Ammon's horn (tissue), 1 donor: ENCODE measurements at regions not wholly inside any gene's neighbourhood (a gene's known extent, or its start where the extent isn't known, plus 50 kb on each side); places are given as distances from the start of the nearest gene placed in this dataset.
A peak's percentile ranks its signal among the peaks of the same experiment; 100 is the strongest.
"Not testable (repeated sequence)": the region's sequence is repeated elsewhere in the genome, so short reads cannot be mapped to it uniquely, and the experiment has no call there.

Experiments
- DNase-seq: peaks from one replicate; pipeline ENCODE4 v3.0.0-alpha.2; 2016; ENCODE audit warnings: low spot score

DNA sequence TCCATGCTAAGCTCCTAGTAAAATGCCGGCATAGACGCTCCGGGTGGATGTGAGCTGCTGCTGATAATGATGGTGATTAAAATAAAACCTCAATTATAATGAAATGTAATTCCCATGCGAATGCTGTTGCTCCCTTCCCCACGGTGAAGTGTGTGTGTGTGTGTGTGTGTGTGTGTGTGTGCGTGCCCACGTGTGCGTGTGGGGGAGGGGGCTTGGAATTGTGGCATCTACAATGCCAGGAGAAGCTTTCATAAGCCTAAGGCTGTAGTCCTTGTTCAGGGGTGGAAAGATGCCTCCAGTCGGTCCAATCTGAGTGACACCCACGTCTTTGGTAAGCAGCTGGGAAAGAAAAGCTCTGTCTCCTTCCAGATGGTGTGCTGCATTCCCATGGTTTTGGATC lies 137.9 kb downstream of the CDH26 start:
- DNase-seq, result peak; percentile 27

DNA sequence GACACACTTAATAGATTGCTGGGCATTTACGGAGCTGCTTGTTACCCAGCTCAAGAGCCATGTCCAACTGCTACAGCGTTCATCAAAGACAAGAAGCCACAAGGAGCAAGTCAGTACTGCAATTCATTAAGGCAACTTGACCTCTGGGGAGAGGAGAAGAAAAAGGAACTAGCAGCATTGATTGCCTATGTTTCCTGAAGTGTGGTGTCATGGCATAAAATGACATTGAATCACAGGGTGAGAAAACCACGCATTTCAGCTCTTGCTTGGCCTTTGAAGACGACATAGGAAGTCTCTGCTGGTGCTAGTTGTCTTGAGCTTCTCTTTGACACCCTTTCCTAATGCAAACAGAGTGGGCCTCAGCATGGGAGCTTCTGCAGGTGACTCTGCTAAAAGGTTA lies 139.1 kb downstream of the CDH26 start:
- DNase-seq, result no peak

DNA sequence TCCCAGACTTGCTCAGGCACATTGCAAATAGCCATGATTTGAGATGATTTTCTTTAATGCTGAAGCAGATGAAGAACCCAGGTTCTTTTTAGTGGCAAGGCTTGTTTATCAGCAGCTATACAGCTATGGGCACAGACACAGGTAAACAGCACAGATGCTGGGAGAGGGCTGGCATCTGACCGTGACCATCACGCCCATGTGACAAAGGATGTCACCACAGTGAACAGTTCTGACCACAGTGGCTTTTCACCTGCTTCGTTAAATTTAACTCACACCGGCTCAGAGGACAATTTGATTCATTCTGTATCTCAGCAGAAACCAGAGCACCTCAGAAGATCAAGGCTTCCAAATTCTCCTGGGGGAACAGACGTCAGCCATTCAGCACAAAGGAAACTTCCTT lies 142.6 kb downstream of the CDH26 start:
- no peak for DNase-seq

DNA sequence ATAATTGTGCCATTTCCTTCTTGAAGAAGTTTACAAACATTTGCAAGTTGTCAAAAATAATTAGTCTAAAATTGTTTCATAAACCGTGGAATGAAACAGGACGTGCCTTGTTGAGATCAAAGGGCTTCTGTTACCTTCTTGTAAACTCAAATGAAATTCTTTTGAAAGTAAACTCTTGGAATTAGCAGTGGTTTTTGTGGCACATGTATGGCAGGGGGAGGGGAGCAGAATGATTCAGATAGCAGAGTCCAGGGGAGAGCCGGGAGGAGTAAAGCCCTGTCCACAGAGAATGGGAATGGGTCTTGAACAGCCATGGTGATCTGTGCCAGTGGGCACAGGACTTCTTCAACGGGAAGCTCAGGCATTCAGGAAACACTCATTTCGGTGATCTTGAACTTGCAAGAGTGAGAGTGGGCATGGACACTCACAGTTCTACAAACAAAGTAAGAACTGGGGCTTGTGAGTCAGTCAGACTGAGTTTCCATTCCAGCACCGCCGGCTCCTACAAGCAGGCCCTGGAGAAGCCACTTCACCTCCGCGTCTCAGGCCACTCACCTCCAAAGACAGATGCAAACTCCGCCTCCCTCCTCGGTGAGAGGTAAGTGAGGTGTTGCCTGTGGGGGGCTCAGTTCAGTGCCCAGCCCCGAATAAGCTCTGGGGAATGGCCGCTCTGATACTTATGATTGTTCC lies 143.1 kb downstream of the CDH26 start:
- no peak for DNase-seq

DNA sequence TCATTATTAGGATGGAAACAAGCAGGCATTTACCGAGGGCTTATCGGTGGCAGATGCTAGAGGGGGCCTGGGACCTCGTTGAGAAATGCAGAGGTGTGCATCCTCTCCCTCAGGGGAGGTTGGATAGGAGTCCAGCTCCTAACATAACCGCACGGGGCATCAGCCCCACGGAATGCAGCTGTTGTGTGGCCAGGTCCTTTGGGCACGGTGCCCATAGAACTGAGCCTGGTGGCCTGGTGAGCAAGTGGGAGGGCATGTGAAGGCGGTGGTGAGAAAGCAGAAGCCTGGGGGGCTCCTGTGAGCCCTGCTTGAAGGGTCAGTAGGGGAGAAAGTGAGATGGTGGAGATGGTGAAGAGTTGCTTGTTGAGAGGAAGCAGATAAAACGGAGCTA lies 143.7 kb downstream of the CDH26 start:
- DNase-seq, result no peak

DNA sequence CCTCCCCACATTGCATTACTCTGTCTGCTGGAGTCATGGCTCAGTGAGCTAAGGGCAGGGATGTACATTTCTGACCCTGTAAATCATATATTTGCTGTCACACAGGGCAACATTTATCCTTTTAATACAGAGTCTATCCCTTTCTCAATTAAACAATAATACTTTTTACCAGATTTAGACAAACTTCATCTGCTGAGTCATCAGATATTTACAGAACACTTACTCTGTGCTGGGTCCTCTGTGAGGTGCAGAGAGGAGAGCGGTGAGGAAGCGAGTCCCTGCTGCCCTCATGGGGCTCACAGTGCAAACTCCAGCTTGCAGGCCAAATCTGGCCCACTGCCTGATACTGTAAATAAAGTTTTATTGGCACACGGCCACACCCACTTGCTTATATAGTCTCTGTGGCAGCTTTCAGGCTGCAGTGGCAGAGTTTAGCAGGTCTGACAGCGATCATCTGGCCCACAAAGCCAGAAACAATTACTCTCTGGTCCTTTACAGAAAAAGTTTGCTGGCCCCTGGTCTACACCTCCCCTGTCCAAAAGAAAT lies 144.5 kb downstream of the CDH26 start:
- DNase-seq, result no peak

DNA sequence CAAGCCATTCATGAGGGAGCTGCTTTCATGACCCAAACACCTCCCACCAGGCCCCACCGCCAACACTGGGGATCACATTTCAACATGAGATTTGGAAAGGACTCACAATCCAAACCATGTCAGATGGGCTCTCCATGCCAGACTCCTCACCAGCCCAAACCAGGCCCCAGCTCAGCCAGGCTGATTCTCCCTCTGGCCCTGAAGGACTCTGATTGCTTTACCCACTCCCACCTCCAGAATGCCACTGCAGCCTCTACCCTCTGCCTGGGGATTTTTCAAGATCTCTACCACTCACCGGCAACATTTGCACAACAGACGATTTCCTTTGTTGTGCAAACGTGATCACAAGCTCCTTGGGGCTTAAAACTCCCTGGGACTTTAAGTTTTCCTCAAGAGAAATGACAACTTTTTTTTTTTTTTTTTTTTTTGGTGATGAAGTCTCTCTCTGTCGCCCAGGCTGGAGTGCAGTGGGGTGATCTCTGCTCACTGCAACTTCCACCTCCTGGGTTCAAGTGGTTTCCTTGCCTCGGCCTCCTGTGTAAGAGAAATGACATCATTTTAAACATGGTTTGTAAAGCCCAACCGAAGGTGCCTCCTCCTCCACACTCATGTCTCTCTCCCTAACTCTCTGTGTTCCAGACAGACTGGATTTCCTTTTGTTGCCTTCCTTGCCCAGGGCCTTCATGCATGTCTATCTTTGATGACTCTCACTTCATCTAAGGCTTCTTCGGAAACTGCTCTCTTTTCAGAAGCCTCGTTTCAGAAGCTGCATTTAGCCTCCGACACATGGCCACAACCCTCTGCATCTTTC lies 147.0 kb downstream of the CDH26 start:
- no peak for DNase-seq

DNA sequence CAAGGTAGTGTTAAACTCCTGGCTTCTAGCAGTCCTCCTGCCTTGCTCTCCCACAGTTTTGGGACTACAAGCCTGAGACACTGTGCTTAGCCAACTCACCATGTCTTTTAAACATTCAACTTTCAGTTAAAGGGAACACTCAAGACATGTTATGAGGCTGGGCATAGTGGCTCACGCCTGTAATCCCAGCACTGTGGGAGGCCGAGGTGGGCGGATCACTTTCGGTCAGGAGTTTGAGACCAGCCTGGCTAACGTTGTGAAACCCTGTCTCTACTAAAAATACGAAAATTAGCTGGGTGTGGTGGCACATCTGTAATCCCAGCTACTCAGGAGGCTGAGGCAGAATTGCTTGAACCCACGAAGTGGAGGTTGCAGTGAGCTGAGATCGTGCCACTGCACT lies 148.0 kb downstream of the CDH26 start:
- not testable (repeated sequence) for DNase-seq

DNA sequence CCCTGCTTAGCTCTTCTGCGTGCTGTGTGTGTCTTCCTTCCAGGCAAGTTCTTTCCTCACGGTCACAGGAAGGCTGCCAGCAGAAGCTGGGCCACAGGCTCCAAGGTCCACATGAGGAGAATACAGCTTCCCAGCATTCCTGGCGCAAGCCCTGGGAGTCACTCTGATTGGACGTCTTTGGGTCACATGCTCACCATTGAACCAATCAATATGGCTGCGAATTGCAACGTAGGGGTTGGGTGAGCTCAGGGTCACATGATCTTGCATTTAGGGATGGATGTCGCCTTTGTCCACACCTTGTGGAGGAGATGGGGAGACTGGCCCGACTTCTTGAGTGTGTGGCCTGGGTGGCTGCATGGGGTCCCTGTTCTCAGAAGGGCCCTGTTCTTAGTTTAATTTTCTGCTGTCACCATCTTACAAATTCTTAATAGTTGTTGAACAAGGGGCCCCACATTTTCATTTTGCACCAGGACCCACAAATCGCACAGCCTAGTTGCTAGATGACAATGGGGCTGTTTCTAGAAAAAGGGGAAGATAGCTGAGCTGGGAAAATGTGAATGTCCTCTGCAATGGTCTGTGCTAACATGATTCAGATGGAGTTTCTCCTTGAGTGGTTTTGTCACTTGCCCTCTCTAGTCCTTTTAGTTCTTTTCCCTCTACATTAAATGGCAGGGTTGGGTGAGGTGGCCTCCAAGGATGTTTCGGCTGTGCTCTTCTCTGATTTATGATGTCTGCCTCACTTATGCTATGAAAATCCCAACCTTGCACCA lies 149.6 kb downstream of the CDH26 start:
- DNase-seq, result no peak

DNA sequence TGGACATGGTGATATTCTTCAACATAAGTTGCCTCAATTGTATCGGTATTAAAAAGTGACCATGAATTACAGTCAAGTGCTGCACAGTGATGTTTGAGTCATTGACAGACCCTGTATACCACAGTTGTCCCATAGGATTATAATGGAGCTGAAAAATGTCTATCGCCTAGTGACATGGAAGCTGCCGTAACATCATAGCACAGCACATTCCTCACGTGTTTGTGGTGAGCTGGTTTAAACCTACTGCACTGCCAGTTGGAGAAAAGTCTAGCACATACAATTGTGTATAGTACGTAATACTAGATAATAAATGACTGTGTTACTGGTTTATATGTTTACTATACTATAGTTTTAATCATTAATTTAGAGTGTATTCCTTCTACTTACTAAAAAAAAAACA lies 150.2 kb downstream of the CDH26 start:
- DNase-seq, result no peak

DNA sequence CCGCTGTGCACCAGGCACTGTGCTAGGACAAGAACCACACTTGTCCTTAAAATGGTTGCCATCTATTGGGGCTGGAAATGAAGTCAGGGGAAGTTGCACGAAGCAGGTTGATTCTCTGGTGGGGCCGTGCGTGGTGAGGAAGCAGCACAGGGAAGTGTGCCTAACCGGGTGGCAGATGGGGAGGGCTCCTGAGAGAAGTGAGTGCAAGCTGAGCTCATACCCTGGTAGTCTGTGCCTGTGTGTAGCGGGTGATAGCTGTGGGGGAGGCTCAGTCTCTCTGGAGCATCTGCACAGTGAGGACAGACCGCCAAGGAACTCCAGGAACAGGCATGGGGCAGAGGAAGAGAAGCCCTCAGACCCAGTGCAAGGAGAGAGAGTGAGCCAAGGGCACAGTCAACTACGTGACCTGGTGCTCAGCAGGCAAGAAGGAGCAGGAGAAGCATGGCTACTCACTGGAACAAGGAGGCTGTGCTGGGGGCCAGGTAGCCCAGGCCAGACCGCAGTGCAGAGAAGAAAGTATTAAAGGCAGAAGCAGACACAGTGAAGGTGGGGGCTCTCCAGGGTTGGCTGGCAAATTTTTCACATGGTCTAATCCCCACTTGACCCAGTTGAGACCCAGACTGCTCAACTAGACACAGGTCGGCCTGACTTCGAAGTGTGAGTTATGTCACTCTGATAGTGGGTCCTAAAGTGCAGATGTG lies 155.0 kb downstream of the CDH26 start:
- peak; percentile 68 for DNase-seq

DNA sequence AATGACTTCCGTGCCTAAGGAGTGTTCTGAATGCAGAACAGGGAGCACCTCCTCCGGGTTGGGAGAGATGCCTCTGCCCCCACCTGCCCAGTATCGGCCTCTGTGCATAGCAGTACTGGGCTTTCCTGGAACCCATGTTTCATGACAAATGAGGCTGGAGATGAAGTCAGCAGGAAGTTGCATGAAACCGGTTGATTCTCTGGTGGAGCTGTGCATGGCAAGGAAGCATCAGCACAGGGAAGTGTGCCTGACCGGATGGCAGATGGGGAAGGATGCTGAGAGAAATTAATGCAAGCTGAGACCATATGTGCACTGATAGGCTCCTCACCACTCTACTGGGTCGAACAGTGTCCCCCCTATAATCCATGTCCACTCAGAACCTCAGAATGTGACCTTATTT lies 155.5 kb downstream of the CDH26 start:
- no peak for DNase-seq

DNA sequence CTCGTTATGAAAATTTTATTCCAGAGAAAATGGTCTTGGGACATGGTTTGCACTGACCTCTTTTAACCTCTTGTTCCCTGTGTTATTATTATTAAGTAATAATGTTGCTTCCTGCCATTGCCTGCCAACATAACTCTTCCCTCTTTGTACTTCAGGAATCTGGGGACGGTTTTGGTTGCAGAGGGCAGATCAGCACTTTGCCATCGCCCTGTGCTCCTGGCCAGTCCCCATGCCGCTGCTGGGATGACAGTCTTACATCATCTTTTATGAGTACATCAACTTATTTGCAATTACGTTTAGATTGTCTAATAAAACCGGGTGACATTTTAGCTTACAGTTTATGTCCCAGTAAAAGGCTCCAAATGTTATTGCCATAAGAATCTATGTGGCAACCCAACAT lies 157.2 kb downstream of the CDH26 start:
- DNase-seq, result no peak

DNA sequence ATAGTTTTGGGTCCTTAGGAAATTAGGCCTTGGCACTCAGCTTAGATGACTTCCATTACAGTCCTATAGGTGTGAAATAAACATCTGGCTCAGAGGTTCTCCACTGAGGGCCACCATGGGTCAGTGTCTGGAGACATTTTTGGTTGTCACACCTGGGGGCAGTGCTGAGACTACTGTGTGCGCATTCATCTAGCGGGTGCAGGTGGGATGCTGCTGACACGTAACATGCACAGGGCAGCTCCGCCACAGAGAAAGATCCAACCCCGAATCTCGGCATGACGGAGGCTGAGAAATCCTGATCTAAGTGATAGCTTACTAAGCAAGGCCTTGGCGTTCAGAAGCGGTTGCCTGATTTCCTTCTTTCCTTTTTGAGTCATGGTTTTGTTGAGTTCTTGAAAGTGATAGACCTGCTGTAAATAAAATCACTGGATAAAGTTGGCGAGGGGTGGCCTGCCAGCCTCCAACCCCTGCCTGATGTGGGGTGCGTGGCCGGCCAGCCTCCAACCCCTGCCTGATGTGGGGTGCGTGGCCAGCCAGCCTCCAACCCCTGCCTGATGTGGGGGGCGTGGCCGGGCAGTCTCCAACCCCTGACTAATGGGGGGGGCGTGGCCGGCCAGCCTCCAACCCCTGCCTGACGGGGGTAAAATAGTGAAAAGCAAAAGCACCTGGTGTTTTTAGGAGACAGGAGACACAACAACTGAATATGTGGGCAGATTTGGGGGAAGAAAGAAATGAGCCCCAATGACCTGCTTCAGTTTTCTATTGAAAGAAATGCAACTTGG lies 158.1 kb downstream of the CDH26 start:
- DNase-seq, result no peak

DNA sequence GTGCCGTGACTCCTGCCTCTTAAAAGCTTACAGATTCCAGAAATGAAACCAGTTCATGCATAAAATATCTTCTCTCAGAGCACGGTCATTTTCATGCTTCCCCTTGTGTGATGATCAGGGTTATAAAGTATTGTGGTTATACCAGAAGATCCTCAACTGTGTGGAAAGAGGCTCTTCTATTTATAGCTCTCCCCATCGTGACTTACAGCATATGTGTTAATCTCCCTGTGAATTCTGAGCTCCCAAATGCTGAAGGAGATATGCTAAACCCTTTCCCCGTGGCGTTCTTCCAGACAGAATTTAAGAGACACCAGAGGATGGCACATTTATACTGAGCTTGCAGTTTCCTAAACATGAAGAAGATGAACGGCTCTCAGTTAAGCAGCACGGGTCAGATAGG lies 158.8 kb downstream of the CDH26 start:
- no peak for DNase-seq

DNA sequence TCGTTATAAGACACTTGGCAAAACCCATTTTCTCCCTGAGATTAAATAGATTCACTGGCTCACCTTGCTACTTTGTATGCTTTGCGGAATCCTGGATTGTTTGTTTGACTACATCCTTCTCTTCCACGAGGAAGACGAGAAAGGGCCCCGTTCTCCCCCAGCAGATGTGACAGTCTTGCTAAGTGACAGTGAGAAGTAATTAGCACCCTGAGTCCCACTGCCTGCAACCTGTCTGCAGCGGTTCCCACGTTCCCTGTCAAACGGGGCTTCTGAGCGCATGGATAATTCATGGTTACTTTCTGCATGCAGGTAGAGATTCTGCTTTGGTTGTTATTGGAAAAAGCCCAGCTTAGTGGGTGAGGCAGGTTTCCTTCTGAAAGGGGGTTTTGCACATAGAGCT lies 163.7 kb downstream of the CDH26 start:
- no peak for DNase-seq

DNA sequence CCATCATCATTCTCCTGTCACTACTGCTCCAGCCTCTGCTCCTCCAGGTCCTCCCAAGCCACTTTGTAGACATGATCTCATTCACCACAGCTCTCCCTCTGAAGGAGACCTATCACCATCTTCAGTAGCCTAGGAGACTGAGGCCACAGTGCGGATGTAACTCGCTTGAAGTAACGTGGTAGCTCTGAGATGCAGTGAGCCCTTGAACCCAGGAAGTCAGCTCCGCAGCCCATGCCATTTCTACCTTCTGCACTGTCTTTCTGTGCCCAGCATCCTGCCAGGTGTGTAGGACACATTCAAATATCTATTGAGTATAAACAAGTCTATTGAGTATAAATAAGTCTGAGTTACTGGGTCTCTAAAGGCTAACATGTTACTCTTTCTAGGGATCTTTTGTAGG lies 164.4 kb downstream of the CDH26 start:
- DNase-seq, result no peak

DNA sequence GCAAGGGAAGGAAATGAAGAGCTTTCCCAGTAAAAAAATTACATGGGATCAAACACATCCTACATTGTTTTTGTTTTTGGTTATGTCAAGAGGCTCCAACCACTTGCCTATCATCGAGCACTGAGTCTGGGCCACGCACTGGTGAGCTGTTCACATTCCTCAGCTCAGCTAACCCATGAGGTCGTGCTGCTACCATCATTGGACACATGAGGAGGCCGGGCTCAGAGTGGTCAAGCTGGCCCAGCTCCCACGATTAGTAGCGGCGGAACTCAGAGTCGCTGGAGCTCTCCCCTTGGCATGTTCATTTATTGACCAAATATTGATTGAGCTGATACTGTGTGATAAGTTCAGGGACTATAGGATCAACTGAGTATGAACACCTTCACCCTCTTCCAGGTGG lies 164.9 kb downstream of the CDH26 start:
- DNase-seq, result no peak

DNA sequence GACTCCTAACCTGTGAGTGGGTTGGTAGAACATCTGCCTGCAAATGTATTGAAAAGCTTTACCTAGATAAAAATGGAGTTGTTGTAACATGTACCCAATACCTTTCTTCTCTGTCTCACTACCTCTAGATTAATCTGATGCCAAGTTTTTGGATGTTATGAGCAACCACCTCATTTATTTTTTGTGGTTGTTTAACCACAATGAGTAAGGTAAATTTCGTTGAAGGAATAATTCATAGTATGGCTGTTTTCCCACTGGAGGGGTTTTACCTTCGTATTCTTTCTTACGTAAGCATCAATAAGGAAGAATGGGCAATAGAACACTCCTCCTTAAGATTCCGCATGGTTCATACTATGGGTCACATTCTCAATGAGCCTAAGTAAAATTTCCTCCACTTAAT lies 165.4 kb downstream of the CDH26 start:
- no peak for DNase-seq

DNA sequence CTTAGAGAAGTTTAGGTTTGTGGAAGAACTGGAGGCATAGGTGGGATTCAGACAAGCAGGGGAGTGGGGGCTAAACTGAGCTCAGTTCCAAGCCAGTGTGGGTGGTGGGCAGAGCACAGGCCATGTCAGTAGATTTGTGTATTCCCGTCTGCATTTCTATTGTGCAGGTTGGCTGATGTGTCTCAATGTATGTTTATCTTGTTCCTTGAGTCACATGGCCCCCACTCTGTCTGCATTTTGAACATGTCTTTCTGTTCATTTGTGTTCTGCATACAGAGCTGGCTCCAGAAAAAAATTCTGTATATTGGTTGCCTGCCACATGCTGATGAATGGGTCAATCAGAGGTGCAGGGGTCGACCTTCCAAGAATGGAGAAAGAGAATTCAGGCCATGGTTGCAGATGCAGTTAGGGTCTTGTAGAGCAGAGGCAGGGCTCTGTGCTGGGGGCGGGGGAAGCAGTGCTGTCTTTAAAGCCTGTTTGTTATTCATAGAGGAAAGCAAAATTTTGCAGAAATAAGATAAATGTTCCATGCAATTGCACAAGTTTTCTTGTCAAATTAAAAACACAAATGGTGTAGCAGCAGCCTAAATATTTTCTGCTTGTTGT lies 166.7 kb downstream of the CDH26 start:
- no peak for DNase-seq

DNA sequence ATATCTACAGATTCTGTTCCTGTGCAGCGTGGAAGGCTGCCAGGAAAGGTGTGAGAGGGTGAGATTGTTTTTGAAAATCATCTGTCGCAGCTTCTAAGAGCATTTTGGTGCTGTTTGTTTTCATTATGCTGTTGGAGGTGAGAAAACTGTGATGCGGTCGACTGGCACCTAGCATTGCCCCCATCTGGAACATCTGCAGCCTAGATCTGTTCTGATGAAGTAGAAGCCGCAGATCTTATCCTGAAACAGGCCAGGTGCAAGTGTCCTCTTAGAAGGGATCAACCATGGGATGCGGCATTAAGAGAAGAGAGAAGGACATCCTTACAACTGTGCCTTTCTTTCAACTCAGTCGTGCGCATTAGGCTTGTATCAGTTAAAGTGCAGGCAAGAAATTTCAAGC lies 167.3 kb downstream of the CDH26 start:
- DNase-seq, result no peak
